GM12878 (cell line): ENCODE measurements at regions not wholly inside any gene's neighbourhood (a gene's known extent, or its start where the extent isn't known, plus 50 kb on each side); places are given as distances from the start of the nearest gene placed in this dataset.

Experiments
- KLF5 ChIP-seq: fragments of 450-650 bp; IDR thresholded peaks from 2 replicates; pipeline ENCODE4 v1.6.1; 2014; ENCODE audit warnings: mild to moderate bottlenecking; ENCODE audit not compliant: partially characterized antibody
- POLR2AphosphoS5 ChIP-seq: IDR thresholded peaks from 2 replicates; pipeline ENCODE4 v1.6.1; 2011; ENCODE audit warnings: mild to moderate bottlenecking, low read length, inconsistent platforms
- SIX5 ChIP-seq: IDR thresholded peaks from 2 replicates; pipeline ENCODE4 v1.6.1; 2011; ENCODE audit warnings: mild to moderate bottlenecking, low read depth, low read length, moderate library complexity; ENCODE audit not compliant: severe bottlenecking

DNA sequence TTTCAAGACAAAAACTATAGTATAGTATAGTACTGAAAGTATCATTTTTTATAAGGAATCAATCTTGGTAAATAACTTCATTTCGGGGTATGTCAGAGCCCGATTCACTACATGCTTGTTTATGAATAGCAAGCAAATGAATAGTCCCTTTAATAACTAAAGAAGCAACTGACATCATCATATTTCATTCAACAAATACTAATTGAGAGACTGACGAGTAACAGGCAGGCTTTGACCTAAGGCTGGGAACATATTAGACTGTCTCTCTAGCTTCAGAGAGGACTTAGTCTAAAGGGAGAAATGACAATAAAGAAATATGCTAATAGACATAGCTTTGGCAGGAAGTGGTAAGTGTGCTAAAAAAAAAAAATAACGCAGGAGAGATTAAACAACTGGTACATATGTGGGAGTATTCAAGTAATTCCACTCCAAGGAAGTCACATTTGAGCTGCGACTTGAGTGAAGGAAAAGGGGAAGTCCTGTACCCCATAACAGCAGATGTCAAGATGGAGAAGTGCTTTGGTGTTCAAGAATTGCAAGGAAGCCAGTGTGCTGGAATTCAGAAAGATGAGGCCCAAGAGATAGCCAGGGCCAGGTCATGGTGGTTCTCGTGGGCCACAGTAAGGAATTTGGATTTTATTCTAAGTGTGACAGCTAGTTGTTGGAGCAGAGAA is 284.9 kb downstream of the FBXO8 start:
- TF ChIP-seq KLF5 (no peak), POLR2AphosphoS5 (no peak), SIX5 (no peak)
